ENCODE measurements at regions not wholly inside any gene's neighbourhood (a gene's known extent, or its start where the extent isn't known, plus 50 kb on each side); places are given as distances from the start of the nearest gene placed in this dataset.

DNA sequence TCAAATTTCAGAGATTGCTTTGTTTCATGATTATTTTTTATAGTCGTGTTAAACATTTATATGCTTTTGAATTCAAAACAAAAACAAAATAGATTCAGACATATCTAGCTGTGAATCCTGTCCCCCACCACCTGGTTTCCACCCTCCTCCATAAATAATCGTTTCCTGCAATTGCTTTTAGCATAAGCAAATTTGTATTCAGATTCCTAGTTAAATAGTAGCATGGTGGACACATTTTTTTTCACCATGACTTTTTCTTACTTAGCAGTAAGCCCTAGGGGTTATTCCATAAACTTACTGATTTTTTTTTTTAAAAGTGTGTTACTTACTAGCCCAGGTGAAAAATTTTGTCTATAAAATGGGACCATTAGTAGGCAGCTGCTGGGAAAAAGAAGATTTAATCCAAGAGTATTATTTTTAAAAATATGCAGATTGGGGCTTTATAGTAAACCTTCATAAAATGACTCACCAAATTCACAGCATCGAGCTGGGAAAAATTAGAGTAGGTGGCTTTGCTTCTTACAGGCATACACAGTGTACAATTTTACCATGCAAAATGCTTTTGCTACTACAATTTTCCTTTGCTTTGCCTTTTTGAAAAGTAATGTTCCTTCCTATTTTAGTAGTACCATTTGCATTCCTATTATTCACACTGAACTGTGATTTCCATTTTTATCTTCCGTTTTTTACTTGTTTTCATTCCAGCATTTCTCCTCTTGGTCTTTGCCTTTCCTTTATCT lies 117.8 kb downstream of the BTG1 start:
- CTCF ChIA-PET = interaction anchor here (0.7 kb wide), 1 partner anchor 646 kb away, joined by 3 read pairs; no protein-coding TSS in a partner anchor
- POLR2A ChIA-PET = no interaction called here
- Histone ChIP-seq H3K27me3 (ENCODE audit: control insufficient read depth, insufficient read depth, low read length) (no peaks in the 10 kb centered on the region), H3K4me3 (ENCODE audit: low read depth, low read length) (no peak overlapping the region), H3K9me3 (ENCODE audit: control insufficient read depth, insufficient read depth, low read length) (no peaks in the 10 kb centered on the region), H3K27ac (ENCODE audit: low read depth, low read length) (no peak overlapping the region)
- no peak for DNase-seq (ENCODE audit: low read depth, low spot score)
- TF ChIP-seq, protein P1, sequence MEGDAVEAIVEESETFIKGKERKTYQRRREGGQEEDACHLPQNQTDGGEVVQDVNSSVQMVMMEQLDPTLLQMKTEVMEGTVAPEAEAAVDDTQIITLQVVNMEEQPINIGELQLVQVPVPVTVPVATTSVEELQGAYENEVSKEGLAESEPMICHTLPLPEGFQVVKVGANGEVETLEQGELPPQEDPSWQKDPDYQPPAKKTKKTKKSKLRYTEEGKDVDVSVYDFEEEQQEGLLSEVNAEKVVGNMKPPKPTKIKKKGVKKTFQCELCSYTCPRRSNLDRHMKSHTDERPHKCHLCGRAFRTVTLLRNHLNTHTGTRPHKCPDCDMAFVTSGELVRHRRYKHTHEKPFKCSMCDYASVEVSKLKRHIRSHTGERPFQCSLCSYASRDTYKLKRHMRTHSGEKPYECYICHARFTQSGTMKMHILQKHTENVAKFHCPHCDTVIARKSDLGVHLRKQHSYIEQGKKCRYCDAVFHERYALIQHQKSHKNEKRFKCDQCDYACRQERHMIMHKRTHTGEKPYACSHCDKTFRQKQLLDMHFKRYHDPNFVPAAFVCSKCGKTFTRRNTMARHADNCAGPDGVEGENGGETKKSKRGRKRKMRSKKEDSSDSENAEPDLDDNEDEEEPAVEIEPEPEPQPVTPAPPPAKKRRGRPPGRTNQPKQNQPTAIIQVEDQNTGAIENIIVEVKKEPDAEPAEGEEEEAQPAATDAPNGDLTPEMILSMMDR (IDR thresholded peaks at IDR 0.05; ENCODE audit: low read depth, low read length) = no peak

DNA sequence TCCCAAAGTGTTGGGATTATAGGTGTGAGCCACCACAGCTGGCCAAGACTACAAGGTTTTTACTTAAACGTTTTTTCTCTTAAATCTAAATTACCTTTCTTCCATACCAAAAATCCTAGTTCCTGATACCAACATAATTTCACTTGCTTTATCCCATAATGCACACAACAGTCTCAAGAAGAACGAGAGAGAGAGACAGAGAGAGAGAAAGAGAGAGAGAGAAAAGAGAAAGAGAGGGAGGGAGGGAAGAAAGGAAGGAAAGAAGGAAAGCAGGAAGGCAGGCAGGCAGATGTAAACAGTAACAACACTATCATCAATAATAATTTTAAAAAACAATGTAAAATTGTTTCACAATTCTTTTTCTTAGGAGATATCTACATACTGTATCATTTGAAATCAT lies 118.4 kb downstream of the BTG1 start:
- TF ChIP-seq, protein P1 (IDR thresholded peaks at IDR 0.05; ENCODE audit: low read depth, low read length) = no peak
- ChIA-PET CTCF (no interaction called here), POLR2A (no interaction called here)
- H3K4me3 ChIP-seq (ENCODE audit: low read depth, low read length) = no peak overlapping the region
- H3K9me3 ChIP-seq (ENCODE audit: control insufficient read depth, insufficient read depth, low read length) = no peaks in the 10 kb centered on the region
- H3K27me3 ChIP-seq (ENCODE audit: control insufficient read depth, insufficient read depth, low read length) = no peaks in the 10 kb centered on the region
- DNase-seq (ENCODE audit: low read depth, low spot score) = no peak
- no peak overlapping the region for H3K27ac ChIP-seq (ENCODE audit: low read depth, low read length)

DNA sequence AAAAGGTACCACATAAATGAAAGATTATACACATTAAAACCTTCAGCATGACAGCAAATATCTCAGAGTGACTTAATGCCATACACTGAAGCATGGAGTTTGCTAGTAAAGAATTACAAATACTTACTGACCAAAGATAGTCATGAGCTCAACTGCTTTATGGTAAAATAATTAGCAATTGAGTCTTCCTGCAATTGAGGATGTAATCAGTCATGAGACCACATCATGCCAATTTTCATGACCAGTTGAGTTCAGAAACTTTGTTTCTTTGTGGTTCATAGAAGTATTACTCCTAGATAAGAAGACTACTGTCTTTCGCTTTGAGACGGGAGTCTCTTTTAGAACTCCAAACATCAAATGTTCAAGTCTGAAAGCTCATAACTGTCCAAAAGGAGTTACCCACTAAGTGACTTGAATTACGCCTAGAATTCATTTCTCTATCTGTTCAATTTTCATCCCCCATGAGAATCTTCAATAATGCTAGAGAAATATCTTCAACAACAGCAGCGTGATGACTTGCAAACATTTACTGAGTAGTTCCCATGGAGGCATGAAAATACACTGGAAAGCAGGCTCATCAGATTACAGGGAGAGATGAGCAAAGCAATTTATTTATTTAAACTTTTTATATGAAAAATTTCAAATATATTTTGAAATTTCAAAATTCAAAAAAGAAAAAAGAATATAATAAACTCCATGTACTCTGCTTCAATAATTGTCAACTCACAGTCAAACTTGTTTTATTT lies 120.0 kb downstream of the BTG1 start:
- POLR2A ChIA-PET = no interaction called here
- Histone ChIP-seq H3K9me3 (ENCODE audit: control insufficient read depth, insufficient read depth, low read length) (no peaks in the 10 kb centered on the region), H3K4me3 (ENCODE audit: low read depth, low read length) (no peak overlapping the region), H3K27ac (ENCODE audit: low read depth, low read length) (no peak overlapping the region), H3K27me3 (ENCODE audit: control insufficient read depth, insufficient read depth, low read length) (no peaks in the 10 kb centered on the region)
- CTCF ChIA-PET = no interaction called here
- no peak for DNase-seq (ENCODE audit: low read depth, low spot score)
- TF ChIP-seq, protein P1 (IDR thresholded peaks at IDR 0.05; ENCODE audit: low read depth, low read length) = no peak

DNA sequence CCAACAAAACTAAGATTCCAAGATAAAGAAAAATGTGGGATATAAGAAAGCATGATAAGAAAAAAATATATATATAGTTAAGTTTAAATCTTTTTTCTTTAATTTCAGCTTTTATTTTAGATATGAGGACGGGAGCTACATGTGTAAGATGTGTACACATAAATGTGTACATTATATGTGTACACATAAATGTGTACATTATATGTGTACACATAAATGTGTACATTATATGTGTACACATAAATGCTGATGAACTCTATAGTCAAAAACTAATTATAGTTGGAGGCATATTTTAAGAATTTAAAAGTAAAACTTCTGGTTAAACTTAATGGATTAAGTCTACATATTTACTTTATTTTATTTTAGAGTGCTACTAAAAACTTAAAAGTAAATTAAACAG lies 123.6 kb downstream of the BTG1 start:
- TF ChIP-seq, protein P1 (IDR thresholded peaks at IDR 0.05; ENCODE audit: low read depth, low read length) = no peak
- no peak overlapping the region for H3K27ac ChIP-seq (ENCODE audit: low read depth, low read length)
- no peaks in the 10 kb centered on the region for H3K9me3 ChIP-seq (ENCODE audit: control insufficient read depth, insufficient read depth, low read length)
- CTCF ChIA-PET = interaction anchor here (0.7 kb wide), 1 partner anchor 65 kb away, joined by 3 read pairs; no protein-coding TSS in a partner anchor
- POLR2A ChIA-PET = no interaction called here
- no peaks in the 10 kb centered on the region for H3K27me3 ChIP-seq (ENCODE audit: control insufficient read depth, insufficient read depth, low read length)
- no peak overlapping the region for H3K4me3 ChIP-seq (ENCODE audit: low read depth, low read length)
- no peak for DNase-seq (ENCODE audit: low read depth, low spot score)

DNA sequence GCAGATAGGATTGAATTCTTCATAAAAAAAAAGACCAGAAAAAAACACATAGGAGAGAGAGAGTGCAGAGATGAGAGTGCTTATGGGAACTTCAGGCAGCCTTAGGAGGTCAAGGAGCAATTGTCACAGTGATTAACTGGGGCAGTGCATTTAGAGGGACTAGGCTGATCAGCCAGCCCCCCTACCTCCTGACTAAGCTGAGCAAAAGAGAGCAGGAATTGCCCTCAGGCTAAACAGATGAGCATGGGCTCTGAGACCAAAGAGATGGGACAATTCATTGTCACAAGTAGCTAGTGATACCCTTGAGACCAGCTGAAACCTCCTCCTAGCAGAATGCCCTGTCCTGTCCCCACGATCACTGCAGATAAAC lies 124.0 kb downstream of the BTG1 start:
- POLR2A ChIA-PET = no interaction called here
- Histone ChIP-seq H3K27me3 (ENCODE audit: control insufficient read depth, insufficient read depth, low read length) (no peaks in the 10 kb centered on the region), H3K4me3 (ENCODE audit: low read depth, low read length) (no peak overlapping the region), H3K27ac (ENCODE audit: low read depth, low read length) (no peak overlapping the region), H3K9me3 (ENCODE audit: control insufficient read depth, insufficient read depth, low read length) (no peaks in the 10 kb centered on the region)
- DNase-seq (ENCODE audit: low read depth, low spot score) = no peak
- TF ChIP-seq, protein P1 (IDR thresholded peaks at IDR 0.05; ENCODE audit: low read depth, low read length) = no peak
- CTCF ChIA-PET = interaction anchor here (0.7 kb wide), 1 partner anchor 66 kb away, joined by 3 read pairs; no protein-coding TSS in a partner anchor

Measured in AG04450 (cell line).